Erythroblast (primary cell): ENCODE measurements at regions not wholly inside any gene's neighbourhood (a gene's known extent, or its start where the extent isn't known, plus 50 kb on each side); places are given as distances from the start of the nearest gene placed in this dataset.
"Not testable (repeated sequence)": the region's sequence is repeated elsewhere in the genome, so short reads cannot be mapped to it uniquely, and the experiment has no call there.

Experiments
- DNase-seq, 2 experiments: peaks; one replicate each; lab custom pipeline; 2025; lab: John Stamatoyannopoulos, UW
- GATA1 ChIP-seq: IDR thresholded peaks from 2 replicates; pipeline ENCODE4 v1.6.1; 2011; ENCODE audit warnings: low read depth, mild to moderate bottlenecking, control low read depth, low read length, moderate library complexity
- POLR2A ChIP-seq: IDR thresholded peaks from 2 replicates; pipeline ENCODE4 v1.6.1; 2011; ENCODE audit warnings: mild to moderate bottlenecking, low read length

DNA sequence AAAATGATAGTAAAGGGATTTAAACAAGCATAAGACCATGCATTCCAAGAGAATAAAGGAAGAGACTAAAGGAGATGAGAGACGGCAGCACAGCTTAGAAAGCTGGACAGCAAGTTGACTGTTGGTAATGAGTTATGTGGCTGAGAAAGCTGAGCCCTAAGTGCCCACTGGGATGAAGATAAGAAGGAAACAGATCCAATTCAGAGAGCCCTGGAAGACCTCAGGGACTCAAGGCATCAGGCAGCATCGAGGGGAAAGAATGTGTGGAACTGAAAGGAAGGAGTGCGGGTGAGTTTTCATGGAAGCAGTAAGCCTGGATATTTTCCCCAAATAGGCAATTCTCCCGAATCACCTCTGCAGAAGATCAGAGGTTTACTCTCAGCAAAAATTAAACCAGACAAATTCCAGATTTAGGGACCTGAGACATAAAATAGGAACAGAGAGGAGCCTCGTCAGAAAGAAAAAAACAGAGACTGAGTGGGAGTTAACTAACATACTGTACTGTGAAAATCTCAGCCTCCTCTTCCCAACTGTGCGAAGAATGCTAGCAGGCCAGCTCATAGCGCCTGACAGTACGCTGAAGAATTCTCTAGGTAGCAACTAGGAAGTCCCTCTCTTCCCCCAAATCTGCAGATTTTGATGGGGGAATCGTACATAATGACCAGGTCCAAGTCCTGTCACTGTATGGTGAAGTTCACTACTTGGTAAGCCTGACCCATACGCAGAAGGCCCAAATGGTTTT, 187.7 kb upstream of the TAPT1 start:
- DNase-seq, result no peak
- no peak for TF ChIP-seq GATA1
- TF ChIP-seq POLR2A, result no peak

DNA sequence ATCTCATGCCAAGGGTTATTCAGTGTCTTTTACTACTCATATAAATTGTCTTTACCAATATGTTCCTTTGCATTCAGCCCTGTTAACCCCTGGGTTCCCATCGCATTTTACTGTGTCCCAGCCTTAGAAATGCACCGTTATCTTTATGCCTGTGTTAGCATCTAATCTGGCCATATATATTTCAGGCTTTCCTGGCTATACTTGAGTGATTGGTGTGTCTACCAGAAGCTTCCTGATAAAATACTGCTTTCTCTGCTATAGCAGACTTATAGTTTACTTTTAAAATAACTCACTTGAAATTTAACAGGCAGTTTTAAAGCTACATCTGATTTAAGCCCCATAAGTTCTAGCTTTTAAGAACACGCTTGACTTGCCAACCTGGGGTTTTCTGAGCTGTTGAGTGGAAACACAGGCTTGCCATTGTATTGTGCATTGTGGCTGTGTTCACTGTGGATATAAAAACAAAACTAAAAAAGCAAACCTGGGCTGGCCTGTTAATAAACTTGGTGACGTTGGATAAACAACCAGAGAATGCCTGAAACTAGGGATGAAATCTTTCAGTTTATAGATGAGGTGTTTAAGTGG, 185.3 kb upstream of the TAPT1 start:
- TF ChIP-seq POLR2A (no peak), GATA1 (no peak)
- no peak for DNase-seq

DNA sequence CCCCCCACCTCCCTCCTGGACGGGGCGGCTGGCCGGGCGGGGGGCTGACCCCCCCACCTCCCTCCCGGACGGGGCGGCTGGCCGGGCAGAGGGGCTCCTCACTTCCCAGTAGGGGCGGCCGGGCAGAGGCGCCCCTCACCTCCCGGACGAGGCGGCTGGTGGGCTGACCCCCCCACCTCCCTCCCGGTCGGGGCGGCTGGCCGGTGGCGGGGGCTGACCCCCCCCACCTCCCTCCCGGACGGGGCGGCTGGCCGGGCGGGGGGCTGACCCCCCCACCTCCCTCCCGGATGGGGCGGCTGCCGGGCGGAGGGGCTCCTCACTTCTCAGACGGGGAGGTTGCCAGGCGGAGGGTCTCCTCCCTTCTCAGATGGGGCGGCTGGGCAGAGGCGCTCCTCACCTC, 166.9 kb upstream of the TAPT1 start:
- DNase-seq, result not testable (repeated sequence)

DNA sequence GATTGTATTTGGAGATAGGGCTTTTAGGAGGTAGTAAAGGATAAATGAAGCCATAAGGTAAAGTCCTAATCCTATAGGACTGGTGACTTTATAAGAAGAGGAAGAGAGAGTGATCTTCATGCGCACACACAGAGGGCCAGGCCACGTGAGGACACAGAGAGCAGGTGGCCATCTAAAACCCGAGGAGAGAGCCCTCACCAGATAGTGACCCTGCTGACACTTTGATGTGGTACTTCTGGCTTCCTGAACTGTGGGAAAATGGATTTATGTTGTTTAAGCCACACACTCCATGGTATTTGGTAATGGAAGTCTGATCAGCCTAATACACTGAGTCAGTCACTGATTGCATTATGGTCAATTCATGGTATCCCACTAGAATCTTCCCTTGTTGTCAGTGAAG, 164.9 kb upstream of the TAPT1 start:
- DNase-seq, result no peak
- TF ChIP-seq GATA1 (no peak), POLR2A (no peak)

DNA sequence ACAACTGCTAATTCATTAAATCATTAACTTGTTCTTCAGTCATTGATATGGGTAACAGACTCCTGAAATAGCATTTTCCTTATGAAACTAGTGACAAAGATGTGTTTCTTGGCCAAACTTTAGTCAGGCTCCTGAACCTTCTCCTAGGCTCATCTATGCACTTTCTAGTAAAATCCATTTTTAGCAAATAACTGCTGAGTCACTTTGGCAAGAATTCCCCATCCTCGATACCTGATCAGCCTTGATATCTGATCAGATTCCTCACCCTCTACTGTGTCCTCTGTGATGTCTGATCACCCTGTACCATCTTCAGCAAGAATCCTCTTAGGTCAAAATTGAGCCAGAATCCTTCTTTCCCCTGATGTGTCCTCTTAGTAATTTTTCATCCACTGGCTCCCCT, 161.2 kb upstream of the TAPT1 start:
- TF ChIP-seq GATA1 (no peak), POLR2A (no peak)
- DNase-seq, result no peak

DNA sequence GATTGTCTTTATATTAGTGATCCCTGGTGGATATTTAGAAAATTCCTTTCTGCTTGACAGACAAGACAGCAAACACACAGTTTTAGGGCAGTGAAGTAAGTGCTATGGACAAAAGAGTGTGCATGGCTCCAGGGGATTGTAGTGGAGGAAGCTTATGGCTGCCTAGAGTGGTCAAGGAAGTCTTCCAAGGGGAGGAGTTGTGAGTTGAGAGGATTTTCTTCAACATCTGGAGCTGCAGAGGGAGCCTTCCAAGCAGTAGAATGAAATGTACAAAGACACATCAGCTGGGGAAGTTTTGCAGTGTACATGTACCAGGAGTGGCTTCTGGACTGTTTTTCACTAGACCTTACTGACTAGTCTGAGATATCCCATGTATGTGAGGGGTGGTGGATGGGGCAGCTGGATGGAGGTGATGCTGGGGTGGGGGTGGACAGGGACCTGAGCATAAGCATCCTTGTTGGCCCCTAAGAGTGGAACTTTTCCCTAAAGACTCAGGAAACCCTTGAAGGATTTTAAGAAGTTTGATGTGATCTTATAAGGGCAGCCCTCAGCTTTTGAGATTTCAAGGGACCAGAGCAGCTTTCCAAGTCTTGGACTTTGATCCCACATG, 160.5 kb upstream of the TAPT1 start:
- TF ChIP-seq POLR2A (no peak), GATA1 (no peak)
- no peak for DNase-seq

DNA sequence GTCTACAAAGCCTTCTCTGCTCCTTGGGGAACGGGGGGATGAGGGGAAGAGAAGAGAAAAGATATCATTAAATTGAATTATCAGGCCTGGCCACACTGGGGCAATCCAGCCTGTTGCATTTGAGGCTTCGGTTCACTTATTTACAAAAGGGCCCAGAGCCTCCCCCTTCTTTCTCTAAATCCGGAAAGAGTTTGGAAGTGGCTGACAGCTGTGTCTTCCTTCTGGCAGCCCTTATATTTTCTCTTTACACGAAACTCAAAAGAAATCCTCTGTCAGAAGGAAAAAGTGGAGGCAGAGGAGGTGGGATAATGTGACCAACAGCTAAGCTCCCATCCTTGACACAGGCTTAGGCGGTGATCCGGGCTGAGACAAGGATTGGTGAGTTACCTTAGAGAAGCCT, 158.3 kb upstream of the TAPT1 start:
- TF ChIP-seq POLR2A (no peak), GATA1 (no peak)

DNA sequence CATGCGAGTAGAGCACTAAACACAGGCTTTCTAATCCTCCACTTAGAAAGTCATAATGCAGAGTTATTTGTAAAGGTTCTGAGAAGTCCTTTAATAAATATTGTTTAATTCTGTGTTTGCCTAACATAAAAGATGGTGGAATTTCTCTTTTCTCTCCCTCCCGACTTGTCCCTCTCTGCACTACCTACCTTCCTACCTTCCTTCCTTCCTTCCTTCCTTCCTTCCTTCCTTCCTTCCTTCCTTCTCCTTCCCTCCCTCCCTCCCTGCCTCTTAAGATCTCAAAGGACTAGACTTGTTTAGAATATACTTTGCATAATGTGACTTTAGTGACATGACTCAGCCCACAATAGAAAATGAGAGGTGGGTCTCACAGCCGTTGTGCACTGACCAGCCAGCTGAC, 156.3 kb upstream of the TAPT1 start:
- no peak for TF ChIP-seq POLR2A
- no peak for TF ChIP-seq GATA1
- DNase-seq, result no peak

More for the DNA sequence above, 158.3 kb upstream of the TAPT1 start:
- no peak for DNase-seq

DNA sequence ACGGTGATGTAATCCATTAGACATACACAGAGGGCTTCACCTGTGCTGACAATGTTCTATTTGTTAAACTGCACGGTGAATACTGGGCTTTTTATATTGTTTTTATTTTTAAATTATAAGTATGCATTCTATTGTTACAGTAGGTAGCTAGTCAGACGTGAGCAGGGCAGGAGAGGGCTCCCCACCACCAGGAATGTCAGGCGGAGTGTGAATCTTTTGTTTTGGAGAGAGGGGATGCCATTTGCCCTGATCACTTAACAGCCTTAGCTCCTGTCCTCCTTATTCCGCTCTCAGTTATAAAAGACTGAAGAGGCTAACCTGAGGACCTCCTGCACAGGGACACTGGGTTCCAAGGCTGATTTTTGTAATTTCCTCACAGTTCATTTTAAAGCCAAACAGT, 151.6 kb upstream of the TAPT1 start:
- TF ChIP-seq GATA1 (no peak), POLR2A (no peak)
- DNase-seq, result no peak

DNA sequence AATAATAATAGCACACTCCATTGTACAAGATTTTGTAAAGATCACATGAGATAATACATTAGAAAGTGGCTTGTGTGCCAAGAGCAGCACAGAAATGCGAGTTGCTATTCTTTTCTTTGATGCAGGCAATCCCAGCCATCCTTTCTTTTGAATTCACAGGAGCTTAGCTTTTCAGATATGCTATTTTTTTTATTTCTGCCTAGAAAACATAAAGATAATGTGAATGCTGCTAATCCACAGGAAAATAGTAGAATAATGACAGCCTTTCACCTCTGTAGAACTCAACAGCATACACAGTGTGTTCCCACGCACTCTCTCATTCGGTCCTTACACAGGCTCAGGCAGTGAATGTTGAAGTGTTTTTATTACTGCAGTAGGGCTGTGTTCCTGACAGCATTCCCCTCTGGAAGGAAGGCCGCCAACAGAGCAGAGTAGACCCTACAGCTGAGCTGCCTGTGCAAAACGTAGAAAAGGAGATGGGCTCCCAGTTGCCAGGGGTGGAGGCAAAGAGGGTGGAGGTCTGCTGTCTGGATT, 138.8 kb upstream of the TAPT1 start:
- TF ChIP-seq GATA1 (no peak), POLR2A (no peak)
- DNase-seq, result no peak

DNA sequence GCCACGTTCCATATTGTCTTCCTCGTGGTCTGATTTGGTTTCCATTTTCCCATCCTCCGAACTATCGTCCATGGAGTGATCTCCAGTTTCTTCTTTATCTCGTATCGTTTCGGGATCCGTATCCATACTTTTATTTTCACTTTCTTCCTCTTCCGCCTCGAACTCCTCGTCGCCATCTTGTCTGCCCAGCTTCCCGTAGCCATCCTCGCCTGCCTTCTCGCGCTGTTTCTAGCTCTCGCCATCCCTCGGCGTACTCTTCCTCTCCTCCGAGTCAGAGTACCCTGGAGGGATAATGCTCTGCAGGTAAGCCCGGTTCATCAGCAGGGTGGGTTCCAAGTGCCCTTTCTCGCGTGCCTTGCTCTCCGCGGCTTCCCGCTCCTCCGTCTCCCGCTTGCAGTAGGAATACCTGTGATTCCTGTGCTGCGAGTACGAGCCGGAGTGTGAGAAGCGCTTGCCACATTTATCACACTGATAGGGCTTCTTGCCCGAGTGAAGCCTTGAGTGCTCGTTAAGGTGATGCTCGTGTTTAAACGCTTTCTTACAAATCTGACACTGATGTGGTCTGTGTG, 134.5 kb upstream of the TAPT1 start:
- no peak for DNase-seq
- TF ChIP-seq GATA1 (no peak), POLR2A (no peak)

DNA sequence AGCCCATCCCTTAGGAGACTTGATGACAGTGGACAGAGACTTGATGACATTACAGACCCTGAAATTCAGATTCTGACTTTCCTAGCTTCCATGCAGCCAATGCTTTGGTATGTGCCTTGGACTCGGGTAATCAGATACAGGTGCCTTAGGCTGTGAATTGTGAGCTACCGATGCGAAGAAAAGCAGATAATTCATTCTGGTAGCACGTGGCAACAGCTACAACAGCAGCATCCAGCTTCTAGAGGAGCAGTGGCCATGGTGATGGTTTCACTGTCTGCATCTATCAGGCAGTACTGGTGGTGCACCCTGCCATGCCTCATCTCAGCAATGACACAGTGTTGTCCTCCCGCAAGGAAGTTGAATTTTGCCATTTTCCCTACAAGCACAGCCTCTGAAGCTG, 126.9 kb upstream of the TAPT1 start:
- TF ChIP-seq GATA1 (no peak), POLR2A (no peak)
- no peak for DNase-seq

DNA sequence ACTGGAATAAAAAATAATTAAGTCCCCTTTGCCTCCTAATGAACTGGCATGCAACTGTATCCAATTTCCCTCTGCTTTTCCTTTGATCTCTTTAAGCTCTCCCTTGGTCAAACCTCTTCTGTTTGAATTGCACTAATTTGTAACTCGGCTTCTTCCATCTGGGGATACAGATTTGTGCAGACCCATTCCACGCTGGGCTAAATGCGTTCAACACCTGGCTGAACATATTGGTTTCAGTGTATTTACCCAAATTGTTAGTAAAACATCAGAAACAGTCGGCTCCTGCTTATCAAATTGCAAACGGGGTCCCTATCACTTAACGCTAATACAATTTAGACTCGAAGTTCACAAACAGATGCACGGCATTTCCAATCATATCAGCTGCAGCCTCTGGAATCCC, 124.9 kb upstream of the TAPT1 start:
- TF ChIP-seq POLR2A (no peak), GATA1 (no peak)
- DNase-seq, result no peak

DNA sequence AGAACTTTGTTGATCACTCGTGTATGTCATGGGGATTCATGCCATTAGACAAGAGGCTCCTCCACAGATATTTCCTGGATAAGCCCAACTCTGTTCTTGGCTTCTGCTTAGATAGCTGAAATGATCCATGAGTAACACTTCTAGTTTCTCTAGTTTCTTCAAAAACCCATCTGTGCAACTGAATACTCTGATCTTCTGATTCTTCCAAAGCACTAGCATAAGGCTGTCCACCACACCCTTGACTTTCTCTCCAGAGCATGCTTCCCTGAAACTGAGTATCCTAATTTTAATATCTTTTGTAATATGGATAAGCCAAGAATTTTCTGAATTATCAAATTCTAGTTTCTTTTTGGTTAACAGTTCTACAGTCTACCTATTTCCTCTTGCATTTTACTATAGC, 118.6 kb upstream of the TAPT1 start:
- no peak for DNase-seq
- no peak for TF ChIP-seq POLR2A
- TF ChIP-seq GATA1, result no peak

DNA sequence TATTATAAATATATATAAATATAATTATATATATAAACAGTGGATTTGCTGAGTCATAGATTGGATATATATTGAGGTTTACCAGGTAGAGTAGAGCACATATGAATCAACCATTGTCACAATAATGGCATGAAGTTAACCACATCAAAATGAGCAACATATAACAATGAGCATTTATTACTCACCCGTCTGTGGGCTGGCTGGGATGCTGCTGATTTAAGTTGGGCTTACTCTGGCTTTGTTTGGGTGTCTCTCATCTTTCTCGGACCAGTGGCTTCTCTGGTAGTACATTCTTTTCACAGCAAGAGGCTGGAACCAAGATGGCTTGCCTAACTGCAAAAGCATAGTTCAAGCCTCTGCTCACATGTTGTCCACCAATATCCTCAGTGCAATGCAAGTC, 111.7 kb upstream of the TAPT1 start:
- TF ChIP-seq GATA1 (no peak), POLR2A (no peak)
- no peak for DNase-seq

DNA sequence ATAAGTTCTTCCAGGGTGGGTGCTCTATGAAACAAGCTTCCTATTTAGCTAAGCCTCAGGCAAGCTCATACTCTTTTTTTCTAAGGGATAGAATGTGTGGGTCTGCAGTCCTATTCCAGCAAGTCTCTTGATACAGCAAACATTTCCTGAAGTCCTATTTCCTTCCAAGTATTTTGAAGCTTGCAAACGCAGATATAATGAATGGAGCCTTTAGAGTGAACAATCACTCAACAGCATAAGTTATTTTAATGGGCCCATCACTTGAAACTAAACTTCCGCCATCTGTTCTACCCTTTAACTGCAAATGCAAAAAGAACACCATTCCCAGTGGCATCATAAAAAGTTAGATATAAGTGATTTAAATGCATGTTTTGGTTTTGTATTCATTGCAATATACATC, 108.3 kb upstream of the TAPT1 start:
- DNase-seq, result no peak
- TF ChIP-seq GATA1, result no peak
- TF ChIP-seq POLR2A, result no peak
